ENCODE measurements at regions not wholly inside any gene's neighbourhood (a gene's known extent, or its start where the extent isn't known, plus 50 kb on each side); places are given as distances from the start of the nearest gene placed in this dataset.

- peak; percentile 28 for DNase-seq (ENCODE audit: extremely low spot score)
- CTCF ChIA-PET = interaction anchor here (0.6 to 2.3 kb wide), 10 partner anchors 10 to 1281 kb away, joined by 3 to 11 read pairs (median 4); no protein-coding TSS in a partner anchor
- peak; percentile 64 for TF ChIP-seq CTCF (IDR thresholded peaks at IDR 0.05; ENCODE audit: control extremely low read depth, extremely low read depth, low read depth, missing control alignments)
- POLR2A ChIA-PET = no interaction called here
Measured at GRCh38 chr3:28916713-28917499, 364.0 kb upstream of the RBMS3 start.

GRCh38 chr3:28917895-28918475, 362.9 kb upstream of the RBMS3 start:
- DNase-seq (ENCODE audit: extremely low spot score) = no peak
- POLR2A ChIA-PET = no interaction called here
- no peak for TF ChIP-seq CTCF (IDR thresholded peaks at IDR 0.05; ENCODE audit: control extremely low read depth, extremely low read depth, low read depth, missing control alignments)
- CTCF ChIA-PET = interaction anchor here (1.1 to 1.2 kb wide), 2 partner anchors 9 to 17 kb away, joined by 3 read pairs; no protein-coding TSS in a partner anchor

- no peak for DNase-seq (ENCODE audit: extremely low spot score)
- CTCF ChIA-PET = no interaction called here
- POLR2A ChIA-PET = no interaction called here
- TF ChIP-seq CTCF (IDR thresholded peaks at IDR 0.05; ENCODE audit: control extremely low read depth, extremely low read depth, low read depth, missing control alignments) = no peak
Measured at GRCh38 chr3:28922376-28922775, 358.5 kb upstream of the RBMS3 start.

GRCh38 chr3:28923994-28924393, 356.9 kb upstream of the RBMS3 start:
- no peak for TF ChIP-seq CTCF (IDR thresholded peaks at IDR 0.05; ENCODE audit: control extremely low read depth, extremely low read depth, low read depth, missing control alignments)
- ChIA-PET CTCF (no interaction called here), POLR2A (no interaction called here)
- DNase-seq (ENCODE audit: extremely low spot score) = no peak

- CTCF ChIA-PET = no interaction called here
- no peak for DNase-seq (ENCODE audit: extremely low spot score)
- POLR2A ChIA-PET = no interaction called here
- TF ChIP-seq CTCF (IDR thresholded peaks at IDR 0.05; ENCODE audit: control extremely low read depth, extremely low read depth, low read depth, missing control alignments) = no peak
Measured at GRCh38 chr3:28924744-28925360, 356.0 kb upstream of the RBMS3 start.

GRCh38 chr3:28933337-28933736, 347.5 kb upstream of the RBMS3 start:
- POLR2A ChIA-PET = no interaction called here
- CTCF ChIA-PET = interaction anchor here (1.1 to 1.4 kb wide), 2 partner anchors 17 to 70 kb away, joined by 3 to 5 read pairs; no protein-coding TSS in a partner anchor
- DNase-seq (ENCODE audit: extremely low spot score) = no peak
- no peak for TF ChIP-seq CTCF (IDR thresholded peaks at IDR 0.05; ENCODE audit: control extremely low read depth, extremely low read depth, low read depth, missing control alignments)
